ENCODE measurements at regions not wholly inside any gene's neighbourhood (a gene's known extent, or its start where the extent isn't known, plus 50 kb on each side); places are given as distances from the start of the nearest gene placed in this dataset.

DNA sequence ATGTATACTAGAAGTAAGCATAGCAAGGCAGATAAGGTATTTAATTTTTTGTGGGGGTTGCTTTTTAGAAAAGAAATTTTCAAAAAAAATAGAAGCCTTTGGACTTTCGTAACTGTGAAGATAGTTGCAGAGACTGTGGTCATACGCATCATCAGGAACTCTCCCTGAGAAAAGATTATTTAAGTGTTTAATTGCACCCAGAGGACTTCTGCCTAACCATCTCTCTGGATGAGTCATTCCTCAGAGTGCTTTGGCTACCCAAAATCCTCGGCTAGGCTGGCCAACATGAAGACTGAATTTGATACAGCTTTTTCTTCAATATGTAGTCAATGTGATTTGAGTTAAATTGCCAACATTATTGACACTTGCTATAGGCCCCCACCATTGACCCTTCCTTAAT, 296.4 kb downstream of the TLR4 start (continued):
- no peak for TF ChIP-seq GLI4 (tag by site-specific recombination; IDR thresholded peaks at IDR 0.05)
- no peak for TF ChIP-seq ZNF558 (tag by site-specific recombination; IDR thresholded peaks at IDR 0.05)
- TF ChIP-seq RBAK (tag by site-specific recombination; IDR thresholded peaks at IDR 0.05), result no peak
- no peak for TF ChIP-seq KLF9 (tag by site-specific recombination; IDR thresholded peaks at IDR 0.05; ENCODE audit: low read depth)
- TF ChIP-seq ZNF48 (tag by site-specific recombination; IDR thresholded peaks at IDR 0.05), result no peak

DNA sequence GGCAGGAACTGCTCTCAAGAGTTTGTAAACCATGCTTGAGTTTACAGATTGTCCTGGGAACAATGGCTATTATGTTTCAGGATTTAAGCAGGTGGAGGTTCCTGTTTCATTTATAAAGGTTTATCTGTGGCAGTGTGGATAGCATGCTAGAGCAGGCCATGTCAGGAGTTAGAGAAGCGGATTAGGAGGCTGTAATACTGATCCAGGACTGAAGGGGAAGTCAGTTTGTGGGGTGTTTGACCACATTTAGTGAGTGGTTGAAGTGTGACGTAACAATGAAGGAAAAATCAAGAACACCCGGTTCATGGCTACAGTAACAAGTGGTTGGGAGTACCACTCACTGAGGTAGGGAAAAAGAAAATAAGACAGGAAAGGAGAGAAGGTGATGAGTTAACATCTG, 299.0 kb downstream of the TLR4 start:
- Histone ChIP-seq H3K36me3 (ENCODE audit: control insufficient read depth in 2 of 2, insufficient read depth in 1 of 2, low read length in 2 of 2) (no peaks in the 10 kb centered on the region), H3K9me3 (ENCODE audit: control insufficient read depth, insufficient read depth, low read depth, low read length) (no peaks in the 10 kb centered on the region), H3K4me1 (ENCODE audit: control insufficient read depth, insufficient read depth, low read length) (no peaks in the 10 kb centered on the region), H3K27ac (ENCODE audit: extremely low read depth, low read depth, low read length) (no peak overlapping the region), H3K4me3 (ENCODE audit: low read depth, low read length) (no peak overlapping the region)
- no peak for TF ChIP-seq ZNF677 (tag by site-specific recombination; IDR thresholded peaks at IDR 0.05)
- no peak for TF ChIP-seq KLF1 (tag by site-specific recombination; IDR thresholded peaks at IDR 0.05)
- no peak for TF ChIP-seq ZNF596 (tag by site-specific recombination; IDR thresholded peaks at IDR 0.05)
- TF ChIP-seq ZNF140 (tag by site-specific recombination; IDR thresholded peaks at IDR 0.05), result no peak
- TF ChIP-seq ZNF510 (tag by site-specific recombination; IDR thresholded peaks at IDR 0.05; ENCODE audit: insufficient replicate concordance), result no peak
- TF ChIP-seq YY1 (tag by site-specific recombination; IDR thresholded peaks at IDR 0.05), result no peak
- TF ChIP-seq MEIS1 (CRISPR knock-in tag; IDR thresholded peaks at IDR 0.05; ENCODE audit: borderline replicate concordance), result no peak
- TF ChIP-seq ZNF266 (tag by site-specific recombination; IDR thresholded peaks at IDR 0.05; ENCODE audit: low read depth), result no peak
- TF ChIP-seq ZNF341 (tag by site-specific recombination; IDR thresholded peaks at IDR 0.05; ENCODE audit: low read depth), result no peak
- ChIA-PET POLR2A (no interaction called here), CTCF (no interaction called here)

DNA sequence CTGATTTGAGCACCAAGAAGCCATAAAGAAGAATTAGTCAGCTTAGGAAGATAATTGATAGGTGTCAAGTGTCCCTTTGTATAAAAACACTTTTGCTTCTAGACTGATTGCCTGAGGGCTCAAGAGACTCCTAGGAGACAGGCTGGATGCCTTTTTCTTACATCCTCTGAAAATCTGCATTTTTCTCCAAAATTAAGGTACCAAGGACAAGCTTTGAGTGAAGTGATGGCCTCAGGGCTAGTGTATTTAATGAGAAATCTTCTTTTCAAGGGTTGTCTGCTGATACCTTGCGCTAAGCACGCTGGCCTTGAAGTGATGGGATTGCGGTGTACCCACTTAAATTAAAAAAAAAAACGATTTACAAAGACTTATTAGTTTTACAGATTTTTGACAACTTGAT, 304.0 kb downstream of the TLR4 start:
- CTCF ChIA-PET, result no interaction called here

DNA sequence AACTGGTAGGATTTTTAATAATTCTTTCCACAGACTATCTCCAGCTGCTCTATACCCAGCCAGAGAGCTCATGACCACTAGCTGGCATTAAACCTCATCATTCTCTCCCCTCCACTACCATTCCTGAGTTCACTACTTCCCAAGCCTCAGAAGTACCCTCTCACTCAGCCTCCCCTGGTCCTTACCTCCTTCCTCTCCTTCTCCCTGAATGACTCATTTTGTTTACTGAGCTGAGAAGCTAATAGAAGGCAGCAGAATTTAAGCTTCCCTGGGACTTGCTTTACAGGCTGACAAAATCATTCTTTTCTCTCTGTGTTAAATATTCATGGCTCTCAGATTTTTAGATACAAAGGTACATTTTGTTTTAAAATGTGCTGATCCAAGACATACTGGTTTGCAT, 305.4 kb downstream of the TLR4 start:
- TF ChIP-seq ZNF184 (tag by site-specific recombination; IDR thresholded peaks at IDR 0.05) (no peak), ZFP3 (tag by site-specific recombination; IDR thresholded peaks at IDR 0.05; ENCODE audit: low read depth) (no peak), TRIM28 (IDR thresholded peaks at IDR 0.05; ENCODE audit: borderline replicate concordance, low read length) (no peak), ZNF660 (tag by site-specific recombination; IDR thresholded peaks at IDR 0.05) (no peak), ZNF843 (tag by site-specific recombination; IDR thresholded peaks at IDR 0.05) (no peak), HOXD13 (CRISPR knock-in tag; IDR thresholded peaks at IDR 0.05; ENCODE audit: borderline replicate concordance) (no peak), ZNF433 (tag by site-specific recombination; IDR thresholded peaks at IDR 0.05; ENCODE audit: low read depth) (no peak), MEIS1 (CRISPR knock-in tag; IDR thresholded peaks at IDR 0.05; ENCODE audit: borderline replicate concordance) (no peak), SCRT2 (tag by site-specific recombination; IDR thresholded peaks at IDR 0.05) (no peak)
- TF ChIP-seq, protein P1, sequence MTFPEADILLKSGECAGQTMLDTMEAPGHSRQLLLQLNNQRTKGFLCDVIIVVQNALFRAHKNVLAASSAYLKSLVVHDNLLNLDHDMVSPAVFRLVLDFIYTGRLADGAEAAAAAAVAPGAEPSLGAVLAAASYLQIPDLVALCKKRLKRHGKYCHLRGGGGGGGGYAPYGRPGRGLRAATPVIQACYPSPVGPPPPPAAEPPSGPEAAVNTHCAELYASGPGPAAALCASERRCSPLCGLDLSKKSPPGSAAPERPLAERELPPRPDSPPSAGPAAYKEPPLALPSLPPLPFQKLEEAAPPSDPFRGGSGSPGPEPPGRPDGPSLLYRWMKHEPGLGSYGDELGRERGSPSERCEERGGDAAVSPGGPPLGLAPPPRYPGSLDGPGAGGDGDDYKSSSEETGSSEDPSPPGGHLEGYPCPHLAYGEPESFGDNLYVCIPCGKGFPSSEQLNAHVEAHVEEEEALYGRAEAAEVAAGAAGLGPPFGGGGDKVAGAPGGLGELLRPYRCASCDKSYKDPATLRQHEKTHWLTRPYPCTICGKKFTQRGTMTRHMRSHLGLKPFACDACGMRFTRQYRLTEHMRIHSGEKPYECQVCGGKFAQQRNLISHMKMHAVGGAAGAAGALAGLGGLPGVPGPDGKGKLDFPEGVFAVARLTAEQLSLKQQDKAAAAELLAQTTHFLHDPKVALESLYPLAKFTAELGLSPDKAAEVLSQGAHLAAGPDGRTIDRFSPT (tag by site-specific recombination; IDR thresholded peaks at IDR 0.05), result no peak
- TF ChIP-seq, protein P2, sequence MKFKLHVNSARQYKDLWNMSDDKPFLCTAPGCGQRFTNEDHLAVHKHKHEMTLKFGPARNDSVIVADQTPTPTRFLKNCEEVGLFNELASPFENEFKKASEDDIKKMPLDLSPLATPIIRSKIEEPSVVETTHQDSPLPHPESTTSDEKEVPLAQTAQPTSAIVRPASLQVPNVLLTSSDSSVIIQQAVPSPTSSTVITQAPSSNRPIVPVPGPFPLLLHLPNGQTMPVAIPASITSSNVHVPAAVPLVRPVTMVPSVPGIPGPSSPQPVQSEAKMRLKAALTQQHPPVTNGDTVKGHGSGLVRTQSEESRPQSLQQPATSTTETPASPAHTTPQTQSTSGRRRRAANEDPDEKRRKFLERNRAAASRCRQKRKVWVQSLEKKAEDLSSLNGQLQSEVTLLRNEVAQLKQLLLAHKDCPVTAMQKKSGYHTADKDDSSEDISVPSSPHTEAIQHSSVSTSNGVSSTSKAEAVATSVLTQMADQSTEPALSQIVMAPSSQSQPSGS (tag by site-specific recombination; IDR thresholded peaks at IDR 0.05; ENCODE audit: low read depth), result no peak
- no peak overlapping the region for H3K27ac ChIP-seq (ENCODE audit: extremely low read depth, low read depth, low read length)
- no peak overlapping the region for H3K4me3 ChIP-seq (ENCODE audit: low read depth, low read length)
- ChIA-PET CTCF (no interaction called here), POLR2A (no interaction called here)
- no peaks in the 10 kb centered on the region for H3K4me1 ChIP-seq (ENCODE audit: control insufficient read depth, insufficient read depth, low read length)
- H3K9me3 ChIP-seq (ENCODE audit: control insufficient read depth, insufficient read depth, low read depth, low read length), result no peaks in the 10 kb centered on the region
- no peaks in the 10 kb centered on the region for H3K36me3 ChIP-seq (ENCODE audit: control insufficient read depth in 2 of 2, insufficient read depth in 1 of 2, low read length in 2 of 2)

More for the DNA sequence above, 304.0 kb downstream of the TLR4 start:
- POLR2A ChIA-PET, result no interaction called here
- Histone ChIP-seq H3K4me1 (ENCODE audit: control insufficient read depth, insufficient read depth, low read length) (no peaks in the 10 kb centered on the region), H3K36me3 (ENCODE audit: control insufficient read depth in 2 of 2, insufficient read depth in 1 of 2, low read length in 2 of 2) (no peaks in the 10 kb centered on the region), H3K4me3 (ENCODE audit: low read depth, low read length) (no peak overlapping the region), H3K27ac (ENCODE audit: extremely low read depth, low read depth, low read length) (no peak overlapping the region), H3K9me3 (ENCODE audit: control insufficient read depth, insufficient read depth, low read depth, low read length) (no peaks in the 10 kb centered on the region)
- no peak for TF ChIP-seq ZNF514 (tag by site-specific recombination; IDR thresholded peaks at IDR 0.05)
- TF ChIP-seq, protein P3, sequence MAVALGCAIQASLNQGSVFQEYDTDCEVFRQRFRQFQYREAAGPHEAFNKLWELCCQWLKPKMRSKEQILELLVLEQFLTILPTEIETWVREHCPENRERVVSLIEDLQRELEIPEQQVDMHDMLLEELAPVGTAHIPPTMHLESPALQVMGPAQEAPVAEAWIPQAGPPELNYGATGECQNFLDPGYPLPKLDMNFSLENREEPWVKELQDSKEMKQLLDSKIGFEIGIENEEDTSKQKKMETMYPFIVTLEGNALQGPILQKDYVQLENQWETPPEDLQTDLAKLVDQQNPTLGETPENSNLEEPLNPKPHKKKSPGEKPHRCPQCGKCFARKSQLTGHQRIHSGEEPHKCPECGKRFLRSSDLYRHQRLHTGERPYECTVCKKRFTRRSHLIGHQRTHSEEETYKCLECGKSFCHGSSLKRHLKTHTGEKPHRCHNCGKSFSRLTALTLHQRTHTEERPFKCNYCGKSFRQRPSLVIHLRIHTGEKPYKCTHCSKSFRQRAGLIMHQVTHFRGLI (tag by site-specific recombination; IDR thresholded peaks at IDR 0.05), result no peak
- TF ChIP-seq SCRT1 (tag by site-specific recombination; IDR thresholded peaks at IDR 0.05; ENCODE audit: borderline replicate concordance), result no peak
- no peak for TF ChIP-seq ZNF174 (tag by site-specific recombination; IDR thresholded peaks at IDR 0.05)

All from HEK293 (cell line).